SU-DHL-6 (cell line): ENCODE measurements at regions not wholly inside any gene's neighbourhood (a gene's known extent, or its start where the extent isn't known, plus 50 kb on each side); places are given as distances from the start of the nearest gene placed in this dataset.

Source experiments
- EZH2phosphoT487 ChIP-seq: fragments of 200-600 bp; sonication (generic), shearing (Covaris generic); conservative IDR thresholded peaks from 2 replicates; pipeline ENCODE4 v1.6.1; 2018; ENCODE audit warnings: mild to moderate bottlenecking, antibody characterized with exemption, low read length, moderate library complexity, mixed read lengths
- TF ChIP-seq, protein P1 (sequence below): fragments of 200-600 bp; sonication (generic); IDR thresholded peaks from one replicate; pipeline ENCODE4 v1.5.1; 2017; ENCODE audit warnings: antibody characterized with exemption, mild to moderate bottlenecking, low read length, moderate library complexity; ENCODE audit not compliant: insufficient read depth, poor library complexity, severe bottlenecking

- TF ChIP-seq, protein P1, sequence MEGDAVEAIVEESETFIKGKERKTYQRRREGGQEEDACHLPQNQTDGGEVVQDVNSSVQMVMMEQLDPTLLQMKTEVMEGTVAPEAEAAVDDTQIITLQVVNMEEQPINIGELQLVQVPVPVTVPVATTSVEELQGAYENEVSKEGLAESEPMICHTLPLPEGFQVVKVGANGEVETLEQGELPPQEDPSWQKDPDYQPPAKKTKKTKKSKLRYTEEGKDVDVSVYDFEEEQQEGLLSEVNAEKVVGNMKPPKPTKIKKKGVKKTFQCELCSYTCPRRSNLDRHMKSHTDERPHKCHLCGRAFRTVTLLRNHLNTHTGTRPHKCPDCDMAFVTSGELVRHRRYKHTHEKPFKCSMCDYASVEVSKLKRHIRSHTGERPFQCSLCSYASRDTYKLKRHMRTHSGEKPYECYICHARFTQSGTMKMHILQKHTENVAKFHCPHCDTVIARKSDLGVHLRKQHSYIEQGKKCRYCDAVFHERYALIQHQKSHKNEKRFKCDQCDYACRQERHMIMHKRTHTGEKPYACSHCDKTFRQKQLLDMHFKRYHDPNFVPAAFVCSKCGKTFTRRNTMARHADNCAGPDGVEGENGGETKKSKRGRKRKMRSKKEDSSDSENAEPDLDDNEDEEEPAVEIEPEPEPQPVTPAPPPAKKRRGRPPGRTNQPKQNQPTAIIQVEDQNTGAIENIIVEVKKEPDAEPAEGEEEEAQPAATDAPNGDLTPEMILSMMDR: no peak
- no peak for TF ChIP-seq EZH2phosphoT487
These were observed 72.0 kb upstream of the ACVR2A start for GRCh38 chr2:147772781-147773180.
